Transverse colon (tissue), 4 donors: ENCODE measurements at regions not wholly inside any gene's neighbourhood (a gene's known extent, or its start where the extent isn't known, plus 50 kb on each side); places are given as distances from the start of the nearest gene placed in this dataset.

ENCODE experiments used
- DNase-seq: peaks from one replicate; pipeline ENCODE4 v3.0.0-alpha.2; 2019
- H3K27ac ChIP-seq, 4 donors: fragments of 200-600 bp; sonication (generic); 2 replicates each; pipeline ENCODE4 v1.5.1; 2016 to 2018; ENCODE audit warnings: inconsistent platforms in 4 of 4
- H3K27me3 ChIP-seq: fragments of 200-600 bp; sonication (generic); 2 replicates; pipeline ENCODE4 v1.5.1; 2017; ENCODE audit warnings: inconsistent platforms
- H3K36me3 ChIP-seq, 4 donors: fragments of 200-600 bp; sonication (generic); 2 replicates each; pipeline ENCODE4 v1.5.1; 2017 to 2019; ENCODE audit warnings: inconsistent platforms in 4 of 4
- H3K4me1 ChIP-seq, 4 donors: fragments of 200-600 bp; sonication (generic); 2 replicates each; pipeline ENCODE4 v1.5.1; 2017 to 2020; ENCODE audit warnings: inconsistent platforms in 4 of 4
- H3K4me3 ChIP-seq, 4 donors: fragments of 200-600 bp; sonication (generic); 1 replicate in 1 of 4; 2 replicates in 3 of 4; pipeline versions ENCODE4 v1.5.1 to v1.6.1; 2017 to 2019; ENCODE audit warnings: inconsistent platforms in 4 of 4
- H3K9me3 ChIP-seq, 2 donors: fragments of 200-600 bp; sonication (generic); 2 replicates each; pipeline ENCODE4 v1.5.1; 2017 to 2019; ENCODE audit warnings: inconsistent platforms in 2 of 2
- CTCF ChIP-seq, 5 experiments: fragments of 200-600 bp in 3 of 5; fragments of 450-650 bp in 2 of 5; sonication (generic) in 3 of 5; IDR thresholded peaks; 1 replicate in 2 of 5; 2 replicates in 3 of 5; pipeline ENCODE4 v1.5.1; 2016 to 2017; ENCODE audit warnings: antibody characterized with exemption in 5 of 5, inconsistent platforms in 3 of 5, mild to moderate bottlenecking in 2 of 5, moderate library complexity in 1 of 5
- EP300 ChIP-seq: sonication (generic); formaldehyde crosslinking; IDR thresholded peaks from one replicate; pipeline ENCODE4 v1.6.1; 2017; ENCODE audit warnings: antibody characterized with exemption, low read depth
- POLR2A ChIP-seq: fragments of 450-650 bp; IDR thresholded peaks from one replicate; pipeline ENCODE4 v1.6.1; 2016; ENCODE audit warnings: antibody characterized with exemption, mild to moderate bottlenecking, moderate library complexity
- POLR2AphosphoS5 ChIP-seq, 3 donors: sonication (generic); formaldehyde crosslinking; IDR thresholded peaks; one replicate each; pipeline ENCODE4 v1.6.1; 2016; ENCODE audit warnings: antibody characterized with exemption in 3 of 3
- WGBS, 2 donors: methylation state at CpG; one replicate each; pipeline ENCODE4 v1.1.5; 2018; ENCODE audit warnings: low coverage in 1 of 2; 5-methylcytosine and 5-hydroxymethylcytosine counted together
- in situ Hi-C, 4 donors: fragments of 200-750 bp; cut with MboI; loops; one replicate each; pipeline versions ENCODE4 v1.15.0 to v1.15.1; 2017; ENCODE audit warnings: low sequenced_read_pairs in 3 of 4, low pct_ligation_motif_present in 1 of 4, low pct_unique_long_range_greater_than_20kb in 1 of 4
- intact Hi-C: fragments of 100-400 bp; cut with DNase I; formaldehyde crosslinking; loops from one replicate; pipeline ENCODE4 v1.15.1; 2023; ENCODE audit warnings: low total_unique reads

- WGBS, 2 donors: 93% methylated on average over 1 of the region's 1 CpG; no CpG with 5 or more reads in 1 of the 2 donors
- in situ Hi-C loops: no loop called here
- Histone ChIP-seq H3K4me3 (no peak overlapping the region), H3K36me3 (no peaks in the 10 kb centered on the region), H3K9me3 (no peaks in the 10 kb centered on the region), H3K4me1 (no peaks in the 10 kb centered on the region), H3K27ac (no peak overlapping the region), H3K27me3 (no peaks in the 10 kb centered on the region)
- TF ChIP-seq POLR2A: no peak
- intact Hi-C loops: no loop called here
- no peak for DNase-seq
Observed at GRCh38 chr3:82054849-82055248, 293.4 kb upstream of the GBE1 start.

GRCh38 chr3:82053236-82053635, 291.8 kb upstream of the GBE1 start:
- WGBS, 2 donors: 96 to 100% methylated on average over 1 of the region's 1 CpG
- Histone ChIP-seq H3K4me1 (no peaks in the 10 kb centered on the region), H3K36me3 (no peaks in the 10 kb centered on the region), H3K4me3 (no peak overlapping the region), H3K27ac (no peak overlapping the region), H3K27me3 (no peaks in the 10 kb centered on the region), H3K9me3 (no peaks in the 10 kb centered on the region)
- intact Hi-C loops (no loop called here), in situ Hi-C loops (no loop called here)
- DNase-seq: no peak
- TF ChIP-seq EP300 (no peak), CTCF (IDR thresholded peaks at IDR 0.05) (no peak), POLR2AphosphoS5 (IDR thresholded peaks at IDR 0.05) (no peak), POLR2A (no peak)

- no peak for DNase-seq
- Histone ChIP-seq H3K4me3 (no peak overlapping the region), H3K27me3 (no peaks in the 10 kb centered on the region), H3K9me3 (no peaks in the 10 kb centered on the region), H3K36me3 (no peaks in the 10 kb centered on the region), H3K4me1 (no peaks in the 10 kb centered on the region), H3K27ac (no peak overlapping the region)
- in situ Hi-C loops (no loop called here), intact Hi-C loops (no loop called here)
- WGBS, 2 donors: 89 to 100% methylated on average over 1 of the region's 1 CpG
- TF ChIP-seq POLR2A (no peak), EP300 (no peak), POLR2AphosphoS5 (IDR thresholded peaks at IDR 0.05) (no peak), CTCF (IDR thresholded peaks at IDR 0.05) (no peak)
Observed at GRCh38 chr3:82050382-82050781, 288.9 kb upstream of the GBE1 start.

GRCh38 chr3:82048711-82049110, 287.3 kb upstream of the GBE1 start:
- WGBS, 2 donors: 52 to 58% methylated on average over 3 of the region's 3 CpGs

More at GRCh38 chr3:82048711-82049110, 287.3 kb upstream of the GBE1 start:
- no peak for TF ChIP-seq EP300
- no peak for TF ChIP-seq CTCF (IDR thresholded peaks at IDR 0.05)
- no peak for TF ChIP-seq POLR2AphosphoS5 (IDR thresholded peaks at IDR 0.05)
- TF ChIP-seq POLR2A: no peak
- no peaks in the 10 kb centered on the region for H3K4me1 ChIP-seq
- DNase-seq: no peak
- H3K36me3 ChIP-seq: no peaks in the 10 kb centered on the region
- H3K4me3 ChIP-seq: no peak overlapping the region
- no peak overlapping the region for H3K27ac ChIP-seq
- H3K9me3 ChIP-seq: no peaks in the 10 kb centered on the region
- in situ Hi-C loops (no loop called here), intact Hi-C loops (no loop called here)
- no peaks in the 10 kb centered on the region for H3K27me3 ChIP-seq
